ENCODE measurements at regions not wholly inside any gene's neighbourhood (a gene's known extent, or its start where the extent isn't known, plus 50 kb on each side); places are given as distances from the start of the nearest gene placed in this dataset.
"Not testable (repeated sequence)": the region's sequence is repeated elsewhere in the genome, so short reads cannot be mapped to it uniquely, and the experiment has no call there.

DNA sequence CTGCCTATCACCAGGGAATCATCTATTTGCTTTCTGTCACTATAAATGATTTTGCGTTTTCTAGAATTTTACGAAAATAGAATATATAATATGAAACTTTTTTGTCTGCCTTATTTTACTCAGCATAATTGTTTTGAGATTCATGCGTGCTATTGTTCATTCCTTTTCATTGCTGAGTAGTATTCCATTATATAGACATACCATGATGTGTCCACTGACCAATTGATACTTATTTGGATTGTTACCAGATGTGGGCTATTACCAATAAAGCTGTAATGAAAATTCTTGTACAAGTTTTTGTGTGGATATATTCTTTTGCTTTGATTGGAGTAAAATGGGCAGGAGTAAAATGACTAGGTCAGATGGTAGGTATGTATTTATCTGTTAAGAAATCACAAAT, 390.7 kb upstream of the EMCN start (continued):
- TF ChIP-seq ZBTB11 (tag by site-specific recombination; conservative IDR thresholded peaks at IDR 0.05; ENCODE audit: low read depth) (no peak), ZNF585B (tag by site-specific recombination; IDR thresholded peaks at IDR 0.05) (no peak), ZNF202 (tag by site-specific recombination; IDR thresholded peaks at IDR 0.05; ENCODE audit: borderline replicate concordance) (no peak), KLF7 (tag by site-specific recombination; IDR thresholded peaks at IDR 0.05; ENCODE audit: borderline replicate concordance) (no peak), ZNF670 (tag by site-specific recombination; IDR thresholded peaks at IDR 0.05; ENCODE audit: low read depth) (no peak)

GRCh38 chr4:100907465-100908454, 389.9 kb upstream of the EMCN start:
- Histone ChIP-seq H3K4me3 (ENCODE audit: low read depth, low read length) (no peak overlapping the region), H3K4me1 (ENCODE audit: control insufficient read depth, insufficient read depth, low read length) (no peaks in the 10 kb centered on the region), H3K36me3 (ENCODE audit: control insufficient read depth in 2 of 2, insufficient read depth in 1 of 2, low read length in 2 of 2) (no peaks in the 10 kb centered on the region), H3K27ac (ENCODE audit: extremely low read depth, low read depth, low read length) (no peak overlapping the region), H3K9me3 (ENCODE audit: control insufficient read depth, insufficient read depth, low read depth, low read length) (no peaks in the 10 kb centered on the region)
- ChIA-PET POLR2A (no interaction called here), CTCF (interaction anchor here (0.7 to 1.0 kb wide), 2 partner anchors 44 to 958 kb away, joined by 3 to 4 read pairs; partner anchors contain the start of gene H2AZ1)
- TF ChIP-seq KLF16 (tag by site-specific recombination; IDR thresholded peaks at IDR 0.05) (no peak), ZNF76 (tag by site-specific recombination; IDR thresholded peaks at IDR 0.05; ENCODE audit: borderline replicate concordance, low read depth) (no peak), ZNF654 (tag by site-specific recombination; IDR thresholded peaks at IDR 0.05; ENCODE audit: low read depth) (0 out of 2 replicates have a peak, but pooled peaks have one; percentile 9), ZNF18 (tag by site-specific recombination; IDR thresholded peaks at IDR 0.05) (no peak), TCF7L2 (IDR thresholded peaks at IDR 0.05; ENCODE audit: borderline replicate concordance, low read depth, low read length) (no peak), ZNF555 (tag by site-specific recombination; conservative IDR thresholded peaks at IDR 0.05) (no peak), ZIC2 (tag by site-specific recombination; IDR thresholded peaks at IDR 0.05) (no peak)

- Histone ChIP-seq H3K4me1 (ENCODE audit: control insufficient read depth, insufficient read depth, low read length) (no peaks in the 10 kb centered on the region), H3K4me3 (ENCODE audit: low read depth, low read length) (no peak overlapping the region), H3K9me3 (ENCODE audit: control insufficient read depth, insufficient read depth, low read depth, low read length) (no peaks in the 10 kb centered on the region), H3K36me3 (ENCODE audit: control insufficient read depth in 2 of 2, insufficient read depth in 1 of 2, low read length in 2 of 2) (no peaks in the 10 kb centered on the region), H3K27ac (ENCODE audit: extremely low read depth, low read depth, low read length) (no peak overlapping the region)
- CTCF ChIA-PET, result no interaction called here
- TF ChIP-seq, protein P1, sequence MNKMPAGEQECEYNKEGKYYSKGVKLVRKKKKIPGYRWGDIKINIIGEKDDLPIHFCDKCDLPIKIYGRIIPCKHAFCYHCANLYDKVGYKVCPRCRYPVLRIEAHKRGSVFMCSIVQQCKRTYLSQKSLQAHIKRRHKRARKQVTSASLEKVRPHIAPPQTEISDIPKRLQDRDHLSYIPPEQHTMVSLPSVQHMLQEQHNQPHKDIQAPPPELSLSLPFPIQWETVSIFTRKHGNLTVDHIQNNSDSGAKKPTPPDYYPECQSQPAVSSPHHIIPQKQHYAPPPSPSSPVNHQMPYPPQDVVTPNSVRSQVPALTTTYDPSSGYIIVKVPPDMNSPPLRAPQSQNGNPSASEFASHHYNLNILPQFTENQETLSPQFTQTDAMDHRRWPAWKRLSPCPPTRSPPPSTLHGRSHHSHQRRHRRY (tag by site-specific recombination; IDR thresholded peaks at IDR 0.05), result no peak
- TF ChIP-seq ZNF624 (tag by site-specific recombination; IDR thresholded peaks at IDR 0.05) (no peak), KLF1 (tag by site-specific recombination; IDR thresholded peaks at IDR 0.05) (no peak), ZSCAN30 (tag by site-specific recombination; IDR thresholded peaks at IDR 0.05) (no peak)
- POLR2A ChIA-PET, result no interaction called here
Observed at GRCh38 chr4:100906973-100907372, 389.2 kb upstream of the EMCN start.

- POLR2A ChIA-PET; H3K4me1 ChIP-seq (ENCODE audit: control insufficient read depth, insufficient read depth, low read length); H3K4me3 ChIP-seq (ENCODE audit: low read depth, low read length); H3K36me3 ChIP-seq (ENCODE audit: control insufficient read depth in 2 of 2, insufficient read depth in 1 of 2, low read length in 2 of 2); H3K27ac ChIP-seq (ENCODE audit: extremely low read depth, low read depth, low read length); H3K9me3 ChIP-seq (ENCODE audit: control insufficient read depth, insufficient read depth, low read depth, low read length); CTCF ChIA-PET: not testable (repeated sequence)
Observed at GRCh38 chr4:100900945-100901344, 383.1 kb upstream of the EMCN start.

All from HEK293 (cell line).